ENCODE measurements at regions not wholly inside any gene's neighbourhood (a gene's known extent, or its start where the extent isn't known, plus 50 kb on each side); places are given as distances from the start of the nearest gene placed in this dataset.

- no peak for TF ChIP-seq CTCF (conservative IDR thresholded peaks at IDR 0.05; ENCODE audit: low read depth, low read length)
- H3K4me3 ChIP-seq (ENCODE audit: low read depth, low read length) = no peak overlapping the region
- DNase-seq (ENCODE audit: low read depth) = no peak
These were observed 98.8 kb downstream of the SLC35B3 start for GRCh38 chr6:8336406-8337057.

DNA sequence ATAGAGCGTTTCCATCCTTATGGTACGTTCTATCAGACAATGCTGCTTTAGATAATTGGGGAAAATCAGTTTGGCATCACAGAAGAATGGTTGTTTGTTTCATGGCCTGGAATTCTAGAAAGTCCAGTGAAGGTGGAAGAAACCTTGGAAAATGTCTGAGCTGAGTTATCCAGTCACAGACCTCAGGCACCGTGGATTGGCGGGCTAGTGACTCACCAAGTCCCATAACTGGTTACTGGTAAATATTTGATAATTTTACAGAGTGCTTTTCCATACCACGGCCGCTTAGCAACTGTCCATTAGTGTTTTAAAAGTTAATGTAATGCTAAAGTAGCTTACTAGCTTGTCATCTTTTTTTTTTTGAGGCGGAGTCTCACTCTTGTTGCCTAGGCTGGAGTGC is 99.4 kb downstream of the SLC35B3 start:
- no peak overlapping the region for H3K4me3 ChIP-seq (ENCODE audit: low read depth, low read length)
- DNase-seq (ENCODE audit: low read depth) = no peak
- no peak for TF ChIP-seq CTCF (conservative IDR thresholded peaks at IDR 0.05; ENCODE audit: low read depth, low read length)

DNA sequence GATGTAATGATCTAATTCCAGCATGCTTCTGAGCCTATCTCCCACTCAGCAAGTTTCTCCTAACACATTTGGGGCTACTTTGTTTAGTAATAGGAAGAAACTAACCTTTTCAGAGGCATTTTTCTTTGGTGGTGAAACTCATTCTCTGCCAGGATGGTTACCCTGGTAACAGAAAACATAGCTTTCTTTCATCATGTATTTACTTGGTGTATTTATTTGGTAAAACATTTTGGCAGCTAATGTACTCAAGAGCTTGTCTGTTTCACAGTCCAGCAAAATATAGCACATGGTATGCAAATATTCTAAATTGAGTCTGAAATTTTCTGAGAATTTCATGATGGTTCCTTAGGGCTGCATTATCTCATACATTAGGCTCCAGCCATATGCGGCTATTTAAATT is 100.0 kb downstream of the SLC35B3 start:
- H3K4me3 ChIP-seq (ENCODE audit: low read depth, low read length) = no peak overlapping the region
- DNase-seq (ENCODE audit: low read depth) = no peak
- no peak for TF ChIP-seq CTCF (conservative IDR thresholded peaks at IDR 0.05; ENCODE audit: low read depth, low read length)

GRCh38 chr6:8334113-8334512 is 101.2 kb downstream of the SLC35B3 start:
- H3K4me3 ChIP-seq (ENCODE audit: low read depth, low read length) = no peak overlapping the region
- no peak for TF ChIP-seq CTCF (conservative IDR thresholded peaks at IDR 0.05; ENCODE audit: low read depth, low read length)
- no peak for DNase-seq (ENCODE audit: low read depth)

DNA sequence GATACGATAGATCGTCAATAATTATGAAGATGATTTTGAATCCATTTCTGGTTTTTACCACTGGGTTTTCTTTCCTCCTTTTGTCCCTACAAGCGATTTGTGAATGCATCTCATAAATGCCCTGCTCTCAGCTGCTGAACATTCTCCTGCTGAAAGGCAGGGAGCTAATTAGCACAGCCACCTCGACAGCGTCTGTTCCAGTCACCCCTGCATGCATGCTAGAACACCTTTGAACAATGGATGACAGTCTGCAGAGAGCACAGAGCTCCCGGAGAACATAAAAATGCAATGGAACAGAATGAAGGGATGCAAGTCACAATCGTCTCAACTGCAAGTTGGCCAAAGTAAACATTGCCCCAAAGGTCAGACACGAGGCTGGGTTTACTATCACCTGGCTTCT is 105.8 kb downstream of the SLC35B3 start:
- no peak for DNase-seq (ENCODE audit: low read depth)
- no peak overlapping the region for H3K4me3 ChIP-seq (ENCODE audit: low read depth, low read length)
- TF ChIP-seq CTCF (conservative IDR thresholded peaks at IDR 0.05; ENCODE audit: low read depth, low read length) = no peak

- no peak for TF ChIP-seq CTCF (conservative IDR thresholded peaks at IDR 0.05; ENCODE audit: low read depth, low read length)
- DNase-seq (ENCODE audit: low read depth) = no peak
- no peak overlapping the region for H3K4me3 ChIP-seq (ENCODE audit: low read depth, low read length)
These were observed 109.6 kb downstream of the SLC35B3 start for GRCh38 chr6:8325743-8326142.

GRCh38 chr6:8322659-8323058 is 112.7 kb downstream of the SLC35B3 start:
- no peak for TF ChIP-seq CTCF (conservative IDR thresholded peaks at IDR 0.05; ENCODE audit: low read depth, low read length)
- H3K4me3 ChIP-seq (ENCODE audit: low read depth, low read length) = no peak overlapping the region
- no peak for DNase-seq (ENCODE audit: low read depth)
